ENCODE measurements at regions not wholly inside any gene's neighbourhood (a gene's known extent, or its start where the extent isn't known, plus 50 kb on each side); places are given as distances from the start of the nearest gene placed in this dataset.

GRCh38 chr3:74273091-74273490 lies 341.4 kb downstream of the CNTN3 start:
- no peaks in the 10 kb centered on the region for H3K27me3 ChIP-seq (replicated peaks; ENCODE audit: insufficient read depth, low read depth, low read length, poor library complexity)
- POLR2A ChIA-PET (ENCODE audit: low non-redundant PET) = no interaction called here
- no TSS peak for BruUV-seq (replicated peaks)
- no peak for DNase-seq (ENCODE audit: low spot score)
- CTCF ChIA-PET = no interaction called here
- no peaks in the 10 kb centered on the region for H3K9me3 ChIP-seq (ENCODE audit: low read depth, low read length, poor library complexity, severe bottlenecking)
- H3K27ac ChIP-seq (ENCODE audit: low read depth, low read length, poor library complexity, severe bottlenecking) = no peak overlapping the region
- H3K4me1 ChIP-seq (ENCODE audit: insufficient read depth, low read length, poor library complexity, severe bottlenecking) = no peaks in the 10 kb centered on the region
- H3K4me3 ChIP-seq (ENCODE audit: low read depth, low read length, poor library complexity, severe bottlenecking) = no peak overlapping the region
- TF ChIP-seq CTCF (conservative IDR thresholded peaks at IDR 0.05; ENCODE audit: low read depth, low read length) (no peak), EZH2 (IDR thresholded peaks at IDR 0.05; ENCODE audit: borderline replicate concordance, low read depth, low read length, poor library complexity, severe bottlenecking) (no peak)
- H3K36me3 ChIP-seq (ENCODE audit: insufficient read depth, low read length, poor library complexity, severe bottlenecking) = no peaks in the 10 kb centered on the region
- intact Hi-C loops (cut with micrococcal nuclease; ENCODE audit: unreplicated experiment) = no loop called here

GRCh38 chr3:74271541-74271940 lies 342.9 kb downstream of the CNTN3 start:
- CTCF ChIA-PET = no interaction called here

GRCh38 chr3:74269689-74270088 lies 344.8 kb downstream of the CNTN3 start:
- TF ChIP-seq CTCF (conservative IDR thresholded peaks at IDR 0.05; ENCODE audit: low read depth, low read length) (no peak), EZH2 (IDR thresholded peaks at IDR 0.05; ENCODE audit: borderline replicate concordance, low read depth, low read length, poor library complexity, severe bottlenecking) (no peak)
- BruUV-seq (replicated peaks) = no TSS peak
- H3K4me3 ChIP-seq (ENCODE audit: low read depth, low read length, poor library complexity, severe bottlenecking) = no peak overlapping the region
- H3K36me3 ChIP-seq (ENCODE audit: insufficient read depth, low read length, poor library complexity, severe bottlenecking) = no peaks in the 10 kb centered on the region
- H3K27ac ChIP-seq (ENCODE audit: low read depth, low read length, poor library complexity, severe bottlenecking) = no peak overlapping the region
- no peaks in the 10 kb centered on the region for H3K4me1 ChIP-seq (ENCODE audit: insufficient read depth, low read length, poor library complexity, severe bottlenecking)
- POLR2A ChIA-PET (ENCODE audit: low non-redundant PET) = no interaction called here
- H3K27me3 ChIP-seq (replicated peaks; ENCODE audit: insufficient read depth, low read depth, low read length, poor library complexity) = no peaks in the 10 kb centered on the region
- no peaks in the 10 kb centered on the region for H3K9me3 ChIP-seq (ENCODE audit: low read depth, low read length, poor library complexity, severe bottlenecking)
- intact Hi-C loops (cut with micrococcal nuclease; ENCODE audit: unreplicated experiment) = no loop called here
- CTCF ChIA-PET = no interaction called here
- DNase-seq (ENCODE audit: low spot score) = no peak

More at GRCh38 chr3:74271541-74271940, 342.9 kb downstream of the CNTN3 start:
- Histone ChIP-seq H3K36me3 (ENCODE audit: insufficient read depth, low read length, poor library complexity, severe bottlenecking) (no peaks in the 10 kb centered on the region), H3K27me3 (replicated peaks; ENCODE audit: insufficient read depth, low read depth, low read length, poor library complexity) (no peaks in the 10 kb centered on the region), H3K4me1 (ENCODE audit: insufficient read depth, low read length, poor library complexity, severe bottlenecking) (no peaks in the 10 kb centered on the region), H3K9me3 (ENCODE audit: low read depth, low read length, poor library complexity, severe bottlenecking) (no peaks in the 10 kb centered on the region), H3K27ac (ENCODE audit: low read depth, low read length, poor library complexity, severe bottlenecking) (no peak overlapping the region), H3K4me3 (ENCODE audit: low read depth, low read length, poor library complexity, severe bottlenecking) (no peak overlapping the region)
- intact Hi-C loops (cut with micrococcal nuclease; ENCODE audit: unreplicated experiment) = no loop called here
- no TSS peak for BruUV-seq (replicated peaks)
- TF ChIP-seq CTCF (conservative IDR thresholded peaks at IDR 0.05; ENCODE audit: low read depth, low read length) (no peak), EZH2 (IDR thresholded peaks at IDR 0.05; ENCODE audit: borderline replicate concordance, low read depth, low read length, poor library complexity, severe bottlenecking) (no peak)
- POLR2A ChIA-PET (ENCODE audit: low non-redundant PET) = no interaction called here
- no peak for DNase-seq (ENCODE audit: low spot score)
